H9 (cell line): ENCODE measurements at regions not wholly inside any gene's neighbourhood (a gene's known extent, or its start where the extent isn't known, plus 50 kb on each side); places are given as distances from the start of the nearest gene placed in this dataset.

Experiments
- DNase-seq: peaks from one replicate; pipeline ENCODE4 v3.0.0-alpha.2; 2017
- H2AFZ ChIP-seq: one replicate; pipeline ENCODE4 v1.6.1; 2013; ENCODE audit warnings: mild to moderate bottlenecking, low read length, control low read depth, moderate library complexity
- H2AK5ac ChIP-seq: 2 replicates; pipeline ENCODE4 v1.6.1; 2013; ENCODE audit warnings: low read length, control low read depth, mixed read lengths; ENCODE audit not compliant: insufficient read length
- H2BK120ac ChIP-seq: one replicate; pipeline ENCODE4 v1.6.1; 2013; ENCODE audit warnings: low read depth, mild to moderate bottlenecking, low read length, control low read depth, inconsistent platforms; ENCODE audit not compliant: poor library complexity, severe bottlenecking
- H2BK12ac ChIP-seq: 2 replicates; pipeline ENCODE4 v1.6.1; 2013; ENCODE audit warnings: low read length, control low read depth, mixed read lengths, low read depth; ENCODE audit not compliant: insufficient read length
- H2BK15ac ChIP-seq: 2 replicates; pipeline ENCODE4 v1.6.1; 2013; ENCODE audit warnings: low read depth, low read length, control low read depth
- H2BK20ac ChIP-seq: one replicate; pipeline ENCODE4 v1.6.1; 2013; ENCODE audit warnings: low read depth, mild to moderate bottlenecking, low read length, control low read depth, inconsistent platforms; ENCODE audit not compliant: poor library complexity, severe bottlenecking
- H2BK5ac ChIP-seq: 2 replicates; pipeline ENCODE4 v1.6.1; 2013; ENCODE audit warnings: low read length, control low read depth, mixed read lengths; ENCODE audit not compliant: insufficient read length
- H3K14ac ChIP-seq: 2 replicates; pipeline ENCODE4 v1.6.1; 2013; ENCODE audit warnings: low read length, control low read depth; ENCODE audit not compliant: insufficient read depth
- H3K18ac ChIP-seq: 2 replicates; pipeline ENCODE4 v1.6.1; 2013; ENCODE audit warnings: low read depth, mild to moderate bottlenecking, mixed read lengths, low read length, control low read depth; ENCODE audit not compliant: insufficient read length
- H3K23ac ChIP-seq: 2 replicates; pipeline ENCODE4 v1.6.1; 2013; ENCODE audit warnings: low read length, control low read depth, mixed read lengths, low read depth; ENCODE audit not compliant: insufficient read length
- H3K23me2 ChIP-seq: 2 replicates; pipeline ENCODE4 v1.6.1; 2013; ENCODE audit warnings: low read depth, mild to moderate bottlenecking, mixed read lengths, low read length, control low read depth; ENCODE audit not compliant: insufficient read length, poor library complexity, severe bottlenecking
- H3K27ac ChIP-seq: 2 replicates; pipeline ENCODE4 v1.5.1; 2013; ENCODE audit warnings: low read length, control low read depth, mixed read lengths, low read depth; ENCODE audit not compliant: insufficient read length
- H3K27me3 ChIP-seq: 2 replicates; pipeline ENCODE4 v1.6.1; 2013; ENCODE audit warnings: low read length, control low read depth, inconsistent platforms; ENCODE audit not compliant: insufficient read depth
- H3K4ac ChIP-seq: 2 replicates; pipeline ENCODE4 v1.6.1; 2013; ENCODE audit warnings: low read depth, mild to moderate bottlenecking, control low read depth, inconsistent platforms, low read length, moderate library complexity
- H3K4me1 ChIP-seq: 2 replicates; pipeline ENCODE4 v1.6.1; 2013; ENCODE audit warnings: low read length, control low read depth, inconsistent platforms; ENCODE audit not compliant: insufficient read depth
- H3K4me2 ChIP-seq: 2 replicates; pipeline ENCODE4 v1.6.1; 2013; ENCODE audit warnings: low read length, control low read depth, mixed read lengths; ENCODE audit not compliant: insufficient read length, insufficient read depth
- H3K56ac ChIP-seq: 2 replicates; pipeline ENCODE4 v1.6.1; 2013; ENCODE audit warnings: low read depth, mild to moderate bottlenecking, mixed read lengths, low read length, control low read depth; ENCODE audit not compliant: insufficient read length
- H3K79me1 ChIP-seq: 2 replicates; pipeline ENCODE4 v1.6.1; 2013; ENCODE audit warnings: low read depth, mild to moderate bottlenecking, moderate library complexity, low read length, control low read depth, inconsistent platforms; ENCODE audit not compliant: insufficient read depth, poor library complexity, severe bottlenecking
- H3K79me2 ChIP-seq: 2 replicates; pipeline ENCODE4 v1.6.1; 2013; ENCODE audit warnings: low read length, control low read depth, inconsistent platforms; ENCODE audit not compliant: insufficient read depth
- H3K9ac ChIP-seq: 2 replicates; pipeline ENCODE4 v1.6.1; 2013; ENCODE audit warnings: low read length, control low read depth, mixed read lengths; ENCODE audit not compliant: insufficient read length; ENCODE audit errors: extremely low read depth
- H3K9me3 ChIP-seq: one replicate; pipeline ENCODE4 v1.6.1; 2013; ENCODE audit warnings: low read depth, low read length, inconsistent platforms; ENCODE audit not compliant: control insufficient read depth
- H3T11ph ChIP-seq: one replicate; pipeline ENCODE4 v1.6.1; 2013; ENCODE audit warnings: mild to moderate bottlenecking, low read length, control low read depth, inconsistent platforms
- H4K20me1 ChIP-seq: one replicate; pipeline ENCODE4 v1.6.1; 2013; ENCODE audit not compliant: control insufficient read depth, insufficient read length, insufficient read depth
- H4K5ac ChIP-seq: 2 replicates; pipeline ENCODE4 v1.6.1; 2013; ENCODE audit warnings: low read depth, mild to moderate bottlenecking, mixed read lengths, low read length, control low read depth; ENCODE audit not compliant: insufficient read length
- H4K8ac ChIP-seq: replicated peaks from 2 replicates; pipeline ENCODE4 v1.6.1; 2013; ENCODE audit warnings: low read length, control low read depth, mixed read lengths, low read depth; ENCODE audit not compliant: insufficient read length
- H4K91ac ChIP-seq: 2 replicates; pipeline ENCODE4 v1.6.1; 2013; ENCODE audit warnings: low read depth, mild to moderate bottlenecking, moderate library complexity, mixed read lengths, low read length, control low read depth; ENCODE audit not compliant: insufficient read length
- H3K27ac Mint-ChIP-seq, 3 experiments: 2 replicates in 2 of 3; 3 replicates in 1 of 3; pipeline ENCODE4 v1.8.0; 2020 to 2021; ENCODE audit warnings: mixed read lengths in 3 of 3, mild to moderate bottlenecking in 1 of 3, moderate library complexity in 1 of 3
- H3K27me3 Mint-ChIP-seq: 2 replicates; pipeline ENCODE4 v1.8.0; 2021; ENCODE audit warnings: low read depth, mild to moderate bottlenecking, moderate library complexity, mixed read lengths
- H3K36me3 Mint-ChIP-seq, 3 experiments: 2 replicates in 2 of 3; 3 replicates in 1 of 3; pipeline ENCODE4 v1.8.0; 2020 to 2021; ENCODE audit warnings: low read depth in 3 of 3, mixed read lengths in 3 of 3; ENCODE audit not compliant: insufficient read depth in 1 of 3
- H3K4me1 Mint-ChIP-seq, 2 experiments: 2 replicates each; pipeline ENCODE4 v1.8.0; 2020; ENCODE audit warnings: mixed read lengths in 2 of 2
- H3K4me3 Mint-ChIP-seq, 2 experiments: 2 replicates in 1 of 2; 3 replicates in 1 of 2; pipeline ENCODE4 v1.8.0; 2020 to 2021; ENCODE audit warnings: mild to moderate bottlenecking in 2 of 2, mixed read lengths in 2 of 2, moderate library complexity in 1 of 2
- H3K9me3 Mint-ChIP-seq, 2 experiments: 2 replicates in 1 of 2; 3 replicates in 1 of 2; pipeline ENCODE4 v1.8.0; 2020; ENCODE audit warnings: mild to moderate bottlenecking in 2 of 2, mixed read lengths in 2 of 2, moderate library complexity in 1 of 2
- CTCF ChIP-seq: fragments of 200-600 bp; sonication (generic); conservative IDR thresholded peaks from 3 replicates; pipeline ENCODE4 v1.8.0; 2021; ENCODE audit warnings: antibody characterized with exemption, mild to moderate bottlenecking
- WGBS: extraction: QIAGEN DNeasy Blood & Tissue Kit; methylation state at CpG from one replicate; pipeline ENCODE4 v1.1.7; 2013; ENCODE audit warnings: missing lambda C conversion rate, low lambda C conversion rate, mixed read lengths; ENCODE audit not compliant: insufficient read length; ENCODE audit errors: extremely low coverage; 5-methylcytosine and 5-hydroxymethylcytosine counted together

- Histone ChIP-seq H2AFZ (no peak overlapping the region), H4K91ac (no peak overlapping the region), H3K14ac (no peak overlapping the region), H4K8ac (no peak overlapping the region), H2BK20ac (no peak overlapping the region), H3K27me3 (no peaks in the 10 kb centered on the region), H3T11ph (no peak overlapping the region), H3K56ac (no peak overlapping the region), H4K20me1 (no peaks in the 10 kb centered on the region), H3K9me3 (no peaks in the 10 kb centered on the region), H2BK15ac (no peak overlapping the region), H3K27ac (no peak overlapping the region), H3K4ac (no peak overlapping the region), H3K4me1 (peaks cover under 1% of the 10 kb centered on the region; the same call in 1 of the 2 replicates), H4K5ac (no peak overlapping the region), H3K9ac (no peak overlapping the region), H3K4me2 (no peak overlapping the region), H3K23ac (no peak overlapping the region), H3K18ac (no peak overlapping the region), H2BK12ac (no peak overlapping the region), H2BK120ac (no peak overlapping the region), H2AK5ac (no peak overlapping the region), H3K23me2 (no peaks in the 10 kb centered on the region), H2BK5ac (no peak overlapping the region), H3K79me1 (no peaks in the 10 kb centered on the region), H3K79me2 (no peaks in the 10 kb centered on the region)
- Mint-ChIP-seq H3K4me3 (no peak overlapping the region), H3K4me1 (peaks cover 0 to 2% of the 10 kb centered on the region in 2 experiments; a peak in 2 of 4 replicates), H3K27me3 (no peaks in the 10 kb centered on the region), H3K9me3 (no peaks in the 10 kb centered on the region), H3K27ac (no peak overlapping the region), H3K36me3 (no peaks in the 10 kb centered on the region)
- TF ChIP-seq CTCF, result no peak
- no CpG with 5 or more reads among the region's 3 CpGs for WGBS
- DNase-seq, result no peak
Observed at GRCh38 chr4:10837151-10837550, 152.6 kb upstream of the CLNK start.
